ENCODE measurements at regions not wholly inside any gene's neighbourhood (a gene's known extent, or its start where the extent isn't known, plus 50 kb on each side); places are given as distances from the start of the nearest gene placed in this dataset.
"Not testable (repeated sequence)": the region's sequence is repeated elsewhere in the genome, so short reads cannot be mapped to it uniquely, and the experiment has no call there.

DNA sequence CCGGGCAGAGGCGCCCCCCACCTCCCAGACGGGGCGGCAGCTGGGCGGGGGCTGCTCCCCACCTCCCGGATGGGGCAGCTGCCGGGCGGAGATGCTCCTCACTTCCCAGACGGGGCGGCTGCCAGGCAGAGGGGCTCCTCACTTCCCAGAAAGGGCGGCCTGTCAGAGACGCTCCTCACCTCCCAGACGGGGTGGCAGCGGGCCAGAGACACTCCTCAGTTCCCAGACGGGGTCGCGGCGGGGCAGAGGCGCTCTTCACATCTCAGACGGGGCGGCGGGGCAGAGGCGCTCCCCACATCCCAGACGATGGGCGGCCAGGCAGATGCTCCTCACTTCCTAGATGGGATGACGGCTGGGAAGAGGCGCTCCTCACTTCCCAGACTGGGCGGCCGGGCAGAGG is 1337.9 kb downstream of the BRINP3 start:
- not testable (repeated sequence) for H3K9me3 ChIP-seq (ENCODE audit: low read length); H3K27ac ChIP-seq (ENCODE audit: low read length); H3K9ac ChIP-seq (ENCODE audit: low read length); H3K9me2 ChIP-seq (ENCODE audit: insufficient read depth, low read length); H3K4me3 ChIP-seq (ENCODE audit: low read length); H4K20me1 ChIP-seq (ENCODE audit: insufficient read depth); H2AFZ ChIP-seq (ENCODE audit: low read depth, low read length); H3K4me2 ChIP-seq (ENCODE audit: low read length); H3K36me3 ChIP-seq (ENCODE audit: insufficient read depth, low read length); H3K79me2 ChIP-seq (replicated peaks; ENCODE audit: insufficient read depth, low read length); H3F3A ChIP-seq (ENCODE audit: insufficient read depth, low read length, poor library complexity, severe bottlenecking); H3K27me3 ChIP-seq (ENCODE audit: insufficient read depth, low read depth, low read length)

DNA sequence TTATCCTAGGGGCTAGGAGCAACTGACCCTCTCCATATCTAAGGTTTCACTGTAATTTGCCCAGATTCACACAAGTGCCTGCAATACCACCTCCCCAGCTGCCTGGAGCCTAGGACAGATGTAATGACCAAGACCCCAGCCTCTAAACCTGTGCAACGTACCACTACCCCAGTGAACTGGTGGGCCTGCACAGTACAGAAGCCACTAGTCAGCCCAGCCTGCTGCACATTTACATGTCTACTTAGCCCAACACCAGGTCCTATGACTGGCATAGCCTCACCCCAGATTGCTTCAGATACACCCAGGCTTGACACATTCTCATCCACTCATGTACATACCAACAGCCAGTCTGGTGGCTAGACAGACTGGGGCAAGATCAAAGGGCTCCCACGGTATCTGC is 1336.6 kb downstream of the BRINP3 start:
- H2AFZ ChIP-seq (ENCODE audit: low read depth, low read length): no peak overlapping the region
- TF ChIP-seq EP300 (conservative IDR thresholded peaks at IDR 0.05; ENCODE audit: poor library complexity, severe bottlenecking) (no peak), POLR2AphosphoS5 (IDR thresholded peaks at IDR 0.05) (no peak), MXI1 (conservative IDR thresholded peaks at IDR 0.05; ENCODE audit: poor library complexity, severe bottlenecking) (no peak), EZH2 (IDR thresholded peaks at IDR 0.05; ENCODE audit: borderline replicate concordance, insufficient read depth, low read length, poor library complexity, severe bottlenecking) (no peak), SMC3 (conservative IDR thresholded peaks at IDR 0.05; ENCODE audit: poor library complexity) (no peak), TAF1 (IDR thresholded peaks at IDR 0.05; ENCODE audit: low read depth) (no peak), RAD21 (conservative IDR thresholded peaks at IDR 0.05) (no peak)
- TF ChIP-seq, protein P1, sequence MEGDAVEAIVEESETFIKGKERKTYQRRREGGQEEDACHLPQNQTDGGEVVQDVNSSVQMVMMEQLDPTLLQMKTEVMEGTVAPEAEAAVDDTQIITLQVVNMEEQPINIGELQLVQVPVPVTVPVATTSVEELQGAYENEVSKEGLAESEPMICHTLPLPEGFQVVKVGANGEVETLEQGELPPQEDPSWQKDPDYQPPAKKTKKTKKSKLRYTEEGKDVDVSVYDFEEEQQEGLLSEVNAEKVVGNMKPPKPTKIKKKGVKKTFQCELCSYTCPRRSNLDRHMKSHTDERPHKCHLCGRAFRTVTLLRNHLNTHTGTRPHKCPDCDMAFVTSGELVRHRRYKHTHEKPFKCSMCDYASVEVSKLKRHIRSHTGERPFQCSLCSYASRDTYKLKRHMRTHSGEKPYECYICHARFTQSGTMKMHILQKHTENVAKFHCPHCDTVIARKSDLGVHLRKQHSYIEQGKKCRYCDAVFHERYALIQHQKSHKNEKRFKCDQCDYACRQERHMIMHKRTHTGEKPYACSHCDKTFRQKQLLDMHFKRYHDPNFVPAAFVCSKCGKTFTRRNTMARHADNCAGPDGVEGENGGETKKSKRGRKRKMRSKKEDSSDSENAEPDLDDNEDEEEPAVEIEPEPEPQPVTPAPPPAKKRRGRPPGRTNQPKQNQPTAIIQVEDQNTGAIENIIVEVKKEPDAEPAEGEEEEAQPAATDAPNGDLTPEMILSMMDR (IDR thresholded peaks at IDR 0.05; ENCODE audit: poor library complexity, severe bottlenecking): no peak
- TF ChIP-seq, protein P2, sequence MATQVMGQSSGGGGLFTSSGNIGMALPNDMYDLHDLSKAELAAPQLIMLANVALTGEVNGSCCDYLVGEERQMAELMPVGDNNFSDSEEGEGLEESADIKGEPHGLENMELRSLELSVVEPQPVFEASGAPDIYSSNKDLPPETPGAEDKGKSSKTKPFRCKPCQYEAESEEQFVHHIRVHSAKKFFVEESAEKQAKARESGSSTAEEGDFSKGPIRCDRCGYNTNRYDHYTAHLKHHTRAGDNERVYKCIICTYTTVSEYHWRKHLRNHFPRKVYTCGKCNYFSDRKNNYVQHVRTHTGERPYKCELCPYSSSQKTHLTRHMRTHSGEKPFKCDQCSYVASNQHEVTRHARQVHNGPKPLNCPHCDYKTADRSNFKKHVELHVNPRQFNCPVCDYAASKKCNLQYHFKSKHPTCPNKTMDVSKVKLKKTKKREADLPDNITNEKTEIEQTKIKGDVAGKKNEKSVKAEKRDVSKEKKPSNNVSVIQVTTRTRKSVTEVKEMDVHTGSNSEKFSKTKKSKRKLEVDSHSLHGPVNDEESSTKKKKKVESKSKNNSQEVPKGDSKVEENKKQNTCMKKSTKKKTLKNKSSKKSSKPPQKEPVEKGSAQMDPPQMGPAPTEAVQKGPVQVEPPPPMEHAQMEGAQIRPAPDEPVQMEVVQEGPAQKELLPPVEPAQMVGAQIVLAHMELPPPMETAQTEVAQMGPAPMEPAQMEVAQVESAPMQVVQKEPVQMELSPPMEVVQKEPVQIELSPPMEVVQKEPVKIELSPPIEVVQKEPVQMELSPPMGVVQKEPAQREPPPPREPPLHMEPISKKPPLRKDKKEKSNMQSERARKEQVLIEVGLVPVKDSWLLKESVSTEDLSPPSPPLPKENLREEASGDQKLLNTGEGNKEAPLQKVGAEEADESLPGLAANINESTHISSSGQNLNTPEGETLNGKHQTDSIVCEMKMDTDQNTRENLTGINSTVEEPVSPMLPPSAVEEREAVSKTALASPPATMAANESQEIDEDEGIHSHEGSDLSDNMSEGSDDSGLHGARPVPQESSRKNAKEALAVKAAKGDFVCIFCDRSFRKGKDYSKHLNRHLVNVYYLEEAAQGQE (IDR thresholded peaks at IDR 0.05; ENCODE audit: borderline replicate concordance): no peak
- H3K9me3 ChIP-seq (ENCODE audit: low read length): no peaks in the 10 kb centered on the region
- no peaks in the 10 kb centered on the region for H4K20me1 ChIP-seq (ENCODE audit: insufficient read depth)
- H3K4me2 ChIP-seq (ENCODE audit: low read length): no peak overlapping the region
- H3K9me2 ChIP-seq (ENCODE audit: insufficient read depth, low read length): no peaks in the 10 kb centered on the region
- H3K9ac ChIP-seq (ENCODE audit: low read length): no peak overlapping the region
- H3K79me2 ChIP-seq (replicated peaks; ENCODE audit: insufficient read depth, low read length): no peaks in the 10 kb centered on the region
- H3K27me3 ChIP-seq (ENCODE audit: insufficient read depth, low read depth, low read length): no peaks in the 10 kb centered on the region
- no peak overlapping the region for H3K27ac ChIP-seq (ENCODE audit: low read length)
- no peak overlapping the region for H3K4me3 ChIP-seq (ENCODE audit: low read length)
- H3K36me3 ChIP-seq (ENCODE audit: insufficient read depth, low read length): no peaks in the 10 kb centered on the region
- H3F3A ChIP-seq (ENCODE audit: insufficient read depth, low read length, poor library complexity, severe bottlenecking): no peaks in the 10 kb centered on the region
